ENCODE measurements at regions not wholly inside any gene's neighbourhood (a gene's known extent, or its start where the extent isn't known, plus 50 kb on each side); places are given as distances from the start of the nearest gene placed in this dataset.
A peak's percentile ranks its signal among the peaks of the same experiment; 100 is the strongest.

- H3K27ac ChIP-seq: no peak overlapping the region
- H3K9me3 ChIP-seq: no peaks in the 10 kb centered on the region
- no peaks in the 10 kb centered on the region for H3K27me3 ChIP-seq
- H3K4me1 ChIP-seq: no peaks in the 10 kb centered on the region
- no peaks in the 10 kb centered on the region for H3K36me3 ChIP-seq
- no peak overlapping the region for H3K4me3 ChIP-seq (replicated peaks in 1 of 3)
- DNase-seq: no peak
- WGBS, 2 donors: 85 to 88% methylated on average over 3 of the region's 3 CpGs
- intact Hi-C loops (cut with DNase I): loop anchor here (10.0 kb wide), 1 partner anchor 181 kb away; the partner anchor contains the start of gene PRICKLE2
- no peak for TF ChIP-seq POLR2A (IDR thresholded peaks at IDR 0.05)
Measured at GRCh38 chr3:64406271-64406670, 181.0 kb upstream of the PRICKLE2 start.

GRCh38 chr3:64405211-64405835, 180.1 kb upstream of the PRICKLE2 start:
- 86 to 88% methylated on average over 1 of the region's 1 CpG for WGBS, 2 donors
- Histone ChIP-seq H3K4me1 (no peaks in the 10 kb centered on the region), H3K36me3 (no peaks in the 10 kb centered on the region), H3K4me3 (replicated peaks in 1 of 3) (no peak overlapping the region), H3K27ac (no peak overlapping the region), H3K27me3 (no peaks in the 10 kb centered on the region), H3K9me3 (no peaks in the 10 kb centered on the region)
- DNase-seq: no peak
- TF ChIP-seq POLR2A (IDR thresholded peaks at IDR 0.05): no peak
- no peak for TF ChIP-seq CTCF (IDR thresholded peaks at IDR 0.05)
- intact Hi-C loops (cut with DNase I): loop anchor here (10.0 kb wide), 1 partner anchor 181 kb away; the partner anchor contains the start of gene PRICKLE2

- Histone ChIP-seq H3K27me3 (no peaks in the 10 kb centered on the region), H3K36me3 (no peaks in the 10 kb centered on the region), H3K27ac (no peak overlapping the region), H3K4me1 (no peaks in the 10 kb centered on the region), H3K4me3 (replicated peaks in 1 of 3) (no peak overlapping the region), H3K9me3 (no peaks in the 10 kb centered on the region)
- no peak for DNase-seq
- intact Hi-C loops (cut with DNase I): loop anchor here (2.0 to 10.0 kb wide), 2 partner anchors 176 to 370 kb away; partner anchors contain the start of gene PRICKLE2
- TF ChIP-seq POLR2A (IDR thresholded peaks at IDR 0.05): no peak
- TF ChIP-seq CTCF (IDR thresholded peaks at IDR 0.05): no peak
- 77 to 82% methylated on average over 3 of the region's 3 CpGs for WGBS, 2 donors
Measured at GRCh38 chr3:64400706-64401105, 175.4 kb upstream of the PRICKLE2 start.

- H3K27ac ChIP-seq: no peak overlapping the region
- no peak overlapping the region for H3K4me3 ChIP-seq (replicated peaks in 1 of 3)
- H3K9me3 ChIP-seq: no peaks in the 10 kb centered on the region
- DNase-seq: peak; percentile 25 to 31
- H3K27me3 ChIP-seq: no peaks in the 10 kb centered on the region
- intact Hi-C loops (cut with DNase I): no loop called here
- H3K36me3 ChIP-seq: no peaks in the 10 kb centered on the region
- peak; percentile 39 to 85 (median 76) for TF ChIP-seq CTCF (IDR thresholded peaks at IDR 0.05)
- no peak for TF ChIP-seq POLR2A (IDR thresholded peaks at IDR 0.05)
- H3K4me1 ChIP-seq: no peaks in the 10 kb centered on the region
Measured at GRCh38 chr3:64399205-64399800, 174.0 kb upstream of the PRICKLE2 start.

GRCh38 chr3:64398476-64398875, 173.2 kb upstream of the PRICKLE2 start:
- Histone ChIP-seq H3K27ac (no peak overlapping the region), H3K27me3 (no peaks in the 10 kb centered on the region), H3K36me3 (no peaks in the 10 kb centered on the region), H3K4me3 (replicated peaks in 1 of 3) (no peak overlapping the region), H3K4me1 (no peaks in the 10 kb centered on the region), H3K9me3 (no peaks in the 10 kb centered on the region)
- intact Hi-C loops (cut with DNase I): no loop called here
- no peak for DNase-seq
- TF ChIP-seq CTCF (IDR thresholded peaks at IDR 0.05) (no peak), POLR2A (IDR thresholded peaks at IDR 0.05) (no peak)
- 78 to 83% methylated on average over 4 of the region's 4 CpGs for WGBS, 2 donors
